SK-N-DZ (cell line): ENCODE measurements at regions not wholly inside any gene's neighbourhood (a gene's known extent, or its start where the extent isn't known, plus 50 kb on each side); places are given as distances from the start of the nearest gene placed in this dataset.
A peak's percentile ranks its signal among the peaks of the same experiment; 100 is the strongest.
"Not testable (repeated sequence)": the region's sequence is repeated elsewhere in the genome, so short reads cannot be mapped to it uniquely, and the experiment has no call there.

Experiments
- DNase-seq: peaks from one replicate; pipeline ENCODE4 v3.0.0-alpha.2; 2015; ENCODE audit warnings: low spot score

- DNase-seq = no peak
Observed at GRCh38 chr6:141877275-141877983, 255.3 kb upstream of the GJE1 start.

- no peak for DNase-seq
Observed at GRCh38 chr6:141874930-141875602, 257.7 kb upstream of the GJE1 start.

GRCh38 chr6:141869509-141869908 is 263.2 kb upstream of the GJE1 start:
- not testable (repeated sequence) for DNase-seq

GRCh38 chr6:141867767-141868166 is 265.0 kb upstream of the GJE1 start:
- no peak for DNase-seq

- DNase-seq = no peak
Observed at GRCh38 chr6:141866731-141867497, 265.8 kb upstream of the GJE1 start.

GRCh38 chr6:141851063-141851462 is 281.7 kb upstream of the GJE1 start:
- no peak for DNase-seq

- DNase-seq = no peak
Observed at GRCh38 chr6:141848029-141848890, 284.5 kb upstream of the GJE1 start.

- no peak for DNase-seq
Observed at GRCh38 chr6:141846639-141847038, 286.1 kb upstream of the GJE1 start.

- DNase-seq = no peak
Observed at GRCh38 chr6:141843178-141843834, 289.4 kb upstream of the GJE1 start.

GRCh38 chr6:141833001-141833655 is 299.6 kb upstream of the GJE1 start:
- DNase-seq = no peak

- no peak for DNase-seq
Observed at GRCh38 chr6:141830530-141830929, 302.2 kb upstream of the GJE1 start.

- no peak for DNase-seq
Observed at GRCh38 chr6:141829566-141830360, 303.0 kb upstream of the GJE1 start.

- peak; percentile 17 for DNase-seq
Observed at GRCh38 chr6:141824350-141824749, 308.4 kb upstream of the GJE1 start.

- not testable (repeated sequence) for DNase-seq
Observed at GRCh38 chr6:141815039-141815438, 317.7 kb upstream of the GJE1 start.

GRCh38 chr6:141809901-141810300 is 322.8 kb upstream of the GJE1 start:
- no peak for DNase-seq

- DNase-seq = no peak
Observed at GRCh38 chr6:141808662-141809061, 324.1 kb upstream of the GJE1 start.

GRCh38 chr6:141800973-141801372 is 331.8 kb upstream of the GJE1 start:
- DNase-seq = not testable (repeated sequence)

GRCh38 chr6:141790921-141791320 is 341.8 kb upstream of the GJE1 start:
- DNase-seq = no peak

- DNase-seq = no peak
Observed at GRCh38 chr6:141788096-141788495, 344.6 kb upstream of the GJE1 start.

GRCh38 chr6:141783585-141783984 is 349.1 kb upstream of the GJE1 start:
- no peak for DNase-seq
